GM21737 (cell line): ENCODE measurements at regions not wholly inside any gene's neighbourhood (a gene's known extent, or its start where the extent isn't known, plus 50 kb on each side); places are given as distances from the start of the nearest gene placed in this dataset.

Experiments used
- ATAC-seq: cut with Tn5 transposase; IDR thresholded peaks from one replicate; pipeline ENCODE4 v1.9.1; 2021; ENCODE audit warnings: mild to moderate bottlenecking, moderate library complexity; ENCODE audit not compliant: unreplicated experiment

- ATAC-seq: no peak
Observed at GRCh38 chr13:83618966-83619365, 263.3 kb downstream of the SLITRK1 start.

- no peak for ATAC-seq
Observed at GRCh38 chr13:83613524-83613923, 268.8 kb downstream of the SLITRK1 start.

GRCh38 chr13:83601539-83601938, 280.7 kb downstream of the SLITRK1 start:
- no peak for ATAC-seq

- ATAC-seq: no peak
Observed at GRCh38 chr13:83592095-83592494, 290.2 kb downstream of the SLITRK1 start.

- ATAC-seq: no peak
Observed at GRCh38 chr13:83589814-83590213, 292.5 kb downstream of the SLITRK1 start.

- no peak for ATAC-seq
Observed at GRCh38 chr13:83577183-83577582, 305.1 kb downstream of the SLITRK1 start.

- ATAC-seq: no peak
Observed at GRCh38 chr13:83568019-83568418, 314.3 kb downstream of the SLITRK1 start.

DNA sequence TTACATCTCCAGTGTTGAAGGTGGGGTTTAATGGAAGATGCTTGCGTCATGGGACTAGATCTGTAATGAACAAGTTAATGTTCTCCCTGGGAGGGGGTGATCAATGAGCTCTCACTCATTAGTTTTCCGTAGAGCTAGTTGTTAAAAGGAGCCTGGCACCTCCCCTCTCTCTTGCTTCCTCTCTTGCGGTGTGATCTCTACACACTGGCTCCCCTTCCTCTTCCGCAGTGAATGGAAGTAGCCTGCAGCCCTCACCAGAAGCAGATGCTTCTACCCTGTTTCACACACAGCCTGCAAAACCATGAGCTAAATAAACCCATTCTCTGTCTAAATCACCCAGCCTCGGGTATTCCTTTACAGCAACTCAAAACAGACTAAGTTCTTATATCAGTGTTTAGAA, 318.8 kb downstream of the SLITRK1 start:
- ATAC-seq: no peak

GRCh38 chr13:83557845-83558244, 324.4 kb downstream of the SLITRK1 start:
- ATAC-seq: no peak

GRCh38 chr13:83549671-83550070, 332.6 kb downstream of the SLITRK1 start:
- no peak for ATAC-seq

DNA sequence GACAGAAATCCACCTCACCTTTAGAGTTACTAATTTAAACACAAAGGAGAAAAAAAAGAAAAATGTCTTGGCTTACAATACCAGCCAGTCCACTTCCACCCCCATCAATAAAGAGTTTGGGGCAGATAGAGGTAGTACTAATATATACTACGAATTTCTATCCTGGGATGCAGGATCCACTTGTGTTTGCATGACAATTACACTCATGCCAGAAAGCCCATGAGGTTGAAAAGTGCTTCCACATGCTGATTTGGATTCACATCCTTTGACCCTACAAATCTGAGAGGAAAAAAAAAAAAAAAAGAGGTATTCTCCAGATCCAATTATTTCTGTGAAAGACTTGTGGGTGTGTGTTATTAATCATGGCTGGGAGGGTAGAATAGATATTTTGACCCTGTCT, 335.2 kb downstream of the SLITRK1 start:
- no peak for ATAC-seq

GRCh38 chr13:83546476-83546875, 335.8 kb downstream of the SLITRK1 start:
- ATAC-seq: no peak

- no peak for ATAC-seq
Observed at GRCh38 chr13:83538636-83539035, 343.6 kb downstream of the SLITRK1 start.

DNA sequence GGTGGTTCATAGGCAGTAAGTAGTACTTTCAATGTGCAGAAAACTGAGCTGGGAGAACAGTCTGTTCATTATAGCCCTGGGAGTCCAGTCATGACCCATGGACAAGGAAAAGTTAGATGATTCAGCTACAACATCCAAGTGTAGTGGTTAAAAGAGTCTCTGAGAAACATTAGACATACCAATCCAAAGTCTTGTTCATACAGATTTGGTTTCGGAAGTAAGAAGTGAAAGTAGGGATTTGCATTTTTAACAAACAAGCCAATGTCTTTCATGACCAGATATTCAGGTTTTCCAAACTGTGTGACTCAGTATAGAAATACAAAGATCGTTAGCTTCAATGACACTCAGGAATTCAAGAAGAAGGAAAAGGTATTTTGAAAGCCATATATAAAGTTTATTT, 345.3 kb downstream of the SLITRK1 start:
- ATAC-seq: no peak

DNA sequence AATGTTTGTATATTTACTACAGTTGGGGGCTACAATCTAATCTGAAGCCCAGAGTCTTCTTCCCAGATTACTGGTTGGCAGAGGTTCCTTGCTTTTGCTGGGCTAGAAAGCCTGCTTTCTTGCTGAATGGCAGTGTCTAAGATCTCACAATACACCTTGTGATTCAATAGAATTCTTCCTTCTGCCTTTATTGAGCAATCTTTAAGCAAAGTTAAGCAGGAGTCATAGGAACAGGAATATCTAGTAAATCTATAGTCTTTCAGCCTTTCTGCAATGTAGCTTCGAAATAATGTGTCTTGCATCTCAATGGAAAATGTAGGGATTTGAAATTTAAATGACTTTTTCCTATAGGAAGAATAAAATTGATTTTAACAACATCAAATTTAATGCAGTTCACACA, 346.1 kb downstream of the SLITRK1 start:
- no peak for ATAC-seq

- no peak for ATAC-seq
Observed at GRCh38 chr13:83532809-83533208, 349.5 kb downstream of the SLITRK1 start.

DNA sequence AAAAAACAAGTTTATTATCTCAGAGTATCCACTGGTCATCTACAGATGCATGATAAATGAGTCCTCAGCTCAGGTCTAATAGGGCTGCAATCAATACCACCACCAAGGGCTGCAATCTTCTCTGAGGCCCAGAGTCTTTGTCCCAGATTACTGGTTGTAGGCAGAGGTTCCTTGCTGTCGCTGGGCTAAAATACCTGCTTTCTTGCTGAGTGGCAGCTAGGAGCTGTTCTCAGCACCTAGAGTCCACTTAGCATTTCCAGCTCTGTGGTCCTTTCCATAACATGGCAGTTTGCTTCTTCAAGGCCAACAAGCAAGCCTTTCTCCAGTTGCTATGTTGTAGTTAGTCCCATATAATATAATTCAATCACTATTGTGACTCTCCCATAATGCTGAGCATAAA, 351.3 kb downstream of the SLITRK1 start:
- no peak for ATAC-seq

DNA sequence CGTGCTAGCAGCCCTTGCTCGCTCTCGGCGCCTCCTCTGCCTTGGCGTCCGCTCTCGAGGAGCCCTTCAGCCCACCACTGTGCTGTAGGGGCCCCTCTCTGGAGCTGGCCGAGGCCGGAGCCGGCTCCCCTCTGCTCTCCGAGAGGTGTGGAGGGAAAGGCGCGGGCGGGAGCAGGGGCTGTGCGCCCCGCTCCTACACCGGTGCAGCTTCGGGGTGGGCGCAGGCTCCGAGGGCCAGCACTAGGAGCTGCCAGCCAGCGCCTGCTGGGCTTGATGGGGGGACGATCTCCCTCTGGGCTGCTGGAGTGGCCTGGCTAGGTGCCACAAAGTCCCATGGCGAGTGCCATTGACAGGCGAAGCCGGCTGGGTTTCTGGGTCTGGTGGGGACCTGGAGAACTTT, 365.5 kb downstream of the SLITRK1 start:
- ATAC-seq: no peak

DNA sequence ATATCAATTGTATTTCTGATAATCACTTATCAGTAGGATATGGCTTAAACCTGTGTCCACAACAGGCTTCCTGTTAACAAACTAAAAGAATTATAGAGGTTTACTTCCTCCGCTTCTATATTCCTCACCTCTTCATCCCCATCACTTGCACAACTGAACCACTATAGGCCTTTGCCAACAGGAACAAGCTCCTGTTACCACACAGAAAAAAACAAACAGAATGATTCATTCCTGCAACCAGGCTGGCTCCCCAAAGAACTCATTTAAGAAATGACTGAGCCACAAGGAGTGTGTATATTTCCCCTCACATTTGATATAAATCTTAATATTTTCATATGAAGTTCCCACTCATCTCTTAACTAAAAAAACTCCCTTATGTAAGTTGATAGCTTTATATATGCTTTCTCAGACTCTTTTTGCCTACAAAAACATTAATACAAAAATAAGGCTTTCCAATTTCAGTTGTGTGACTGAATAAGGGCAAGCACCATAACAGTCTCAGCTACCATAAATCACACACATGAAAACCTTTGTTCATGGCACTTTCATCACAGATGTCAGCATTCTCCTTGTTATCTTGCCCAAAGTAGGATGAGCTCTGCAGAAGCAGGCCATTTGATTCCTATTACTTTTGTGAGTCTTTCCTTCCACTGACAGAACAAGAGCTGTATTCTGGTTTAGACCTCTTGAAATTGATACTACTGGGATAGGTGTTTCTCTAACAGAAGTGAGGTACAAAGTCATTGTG, 366.8 kb downstream of the SLITRK1 start:
- ATAC-seq: no peak

- no peak for ATAC-seq
Observed at GRCh38 chr13:83508771-83509301, 373.4 kb downstream of the SLITRK1 start.

DNA sequence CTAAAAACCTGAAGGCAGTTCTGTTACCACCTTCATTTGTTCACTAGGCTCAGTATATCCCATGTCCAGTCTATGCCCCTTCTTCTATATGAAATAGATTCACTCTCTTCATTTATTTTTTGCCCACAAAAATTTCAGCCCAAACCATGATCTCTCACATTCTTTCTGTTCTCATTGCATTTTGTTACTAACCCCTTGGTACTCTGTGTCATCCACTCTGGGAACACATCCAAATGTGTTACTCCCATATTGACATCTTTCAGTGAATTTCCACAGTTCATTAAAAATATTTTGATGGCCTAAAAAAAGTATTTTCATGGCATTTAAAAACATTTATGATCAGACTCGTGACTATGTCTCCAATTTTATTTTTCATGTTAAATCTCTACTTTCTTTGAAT, 378.9 kb downstream of the SLITRK1 start:
- no peak for ATAC-seq

DNA sequence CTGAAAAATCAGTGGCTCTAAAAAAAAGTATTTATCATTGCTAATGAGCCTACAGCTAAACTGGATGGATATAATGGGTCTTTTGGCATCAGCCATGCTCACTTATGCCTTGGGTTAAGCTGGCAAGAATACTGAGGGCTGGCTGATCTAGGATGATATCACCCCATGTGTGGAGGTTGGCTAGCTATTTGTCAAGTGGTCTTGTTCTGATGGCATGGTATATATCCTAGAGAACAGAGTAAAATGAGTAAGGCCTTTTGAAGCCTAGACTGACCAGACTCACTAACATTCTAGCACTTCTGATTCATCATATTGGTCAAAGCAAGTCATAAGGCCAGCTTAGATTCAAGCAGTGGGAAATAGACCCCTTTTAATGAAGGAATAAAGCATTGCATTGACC, 383.0 kb downstream of the SLITRK1 start:
- ATAC-seq: no peak
